Astrocyte of the cerebellum (primary cell): ENCODE measurements at regions not wholly inside any gene's neighbourhood (a gene's known extent, or its start where the extent isn't known, plus 50 kb on each side); places are given as distances from the start of the nearest gene placed in this dataset.

Experiments
- DNase-seq: peaks from one replicate; pipeline ENCODE4 v3.0.0-alpha.2; 2011; ENCODE audit warnings: low read depth
- H3K4me3 ChIP-seq: 2 replicates; pipeline ENCODE4 v1.5.1; 2011; ENCODE audit warnings: mild to moderate bottlenecking, low read depth, low read length, moderate library complexity
- in situ Hi-C: cut with HindIII; loops from 2 replicates; pipeline ENCODE4 v1.10.0; 2017; ENCODE audit warnings: low sequenced_read_pairs
- TF ChIP-seq, protein P1 (sequence below): IDR thresholded peaks from 2 replicates; pipeline ENCODE4 v1.5.1; 2012; ENCODE audit warnings: low read length, low read depth, moderate library complexity, mild to moderate bottlenecking; ENCODE audit errors: missing control alignments

DNA sequence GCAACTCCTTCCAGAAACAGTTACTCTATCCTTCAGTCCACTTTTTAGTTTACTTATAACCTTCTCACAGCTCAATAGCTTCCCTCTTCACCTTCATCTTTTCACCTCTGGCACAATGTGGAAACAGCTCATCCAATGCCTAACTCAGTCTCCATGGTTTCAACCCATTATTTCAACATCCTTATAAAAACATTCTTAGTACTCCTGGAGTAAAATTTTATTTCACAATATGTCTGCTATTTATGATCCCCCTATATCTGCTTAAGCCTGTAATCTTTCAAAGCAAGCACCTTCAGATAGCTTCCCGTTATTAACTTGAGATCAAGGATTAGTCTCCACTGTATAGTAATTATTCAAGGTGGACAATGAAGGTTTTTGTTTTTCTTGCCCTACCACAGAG, 156.3 kb downstream of the GASK1B start:
- no peak overlapping the region for H3K4me3 ChIP-seq
- no peak for DNase-seq
- in situ Hi-C loops = no loop called here
- TF ChIP-seq, protein P1, sequence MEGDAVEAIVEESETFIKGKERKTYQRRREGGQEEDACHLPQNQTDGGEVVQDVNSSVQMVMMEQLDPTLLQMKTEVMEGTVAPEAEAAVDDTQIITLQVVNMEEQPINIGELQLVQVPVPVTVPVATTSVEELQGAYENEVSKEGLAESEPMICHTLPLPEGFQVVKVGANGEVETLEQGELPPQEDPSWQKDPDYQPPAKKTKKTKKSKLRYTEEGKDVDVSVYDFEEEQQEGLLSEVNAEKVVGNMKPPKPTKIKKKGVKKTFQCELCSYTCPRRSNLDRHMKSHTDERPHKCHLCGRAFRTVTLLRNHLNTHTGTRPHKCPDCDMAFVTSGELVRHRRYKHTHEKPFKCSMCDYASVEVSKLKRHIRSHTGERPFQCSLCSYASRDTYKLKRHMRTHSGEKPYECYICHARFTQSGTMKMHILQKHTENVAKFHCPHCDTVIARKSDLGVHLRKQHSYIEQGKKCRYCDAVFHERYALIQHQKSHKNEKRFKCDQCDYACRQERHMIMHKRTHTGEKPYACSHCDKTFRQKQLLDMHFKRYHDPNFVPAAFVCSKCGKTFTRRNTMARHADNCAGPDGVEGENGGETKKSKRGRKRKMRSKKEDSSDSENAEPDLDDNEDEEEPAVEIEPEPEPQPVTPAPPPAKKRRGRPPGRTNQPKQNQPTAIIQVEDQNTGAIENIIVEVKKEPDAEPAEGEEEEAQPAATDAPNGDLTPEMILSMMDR = no peak

DNA sequence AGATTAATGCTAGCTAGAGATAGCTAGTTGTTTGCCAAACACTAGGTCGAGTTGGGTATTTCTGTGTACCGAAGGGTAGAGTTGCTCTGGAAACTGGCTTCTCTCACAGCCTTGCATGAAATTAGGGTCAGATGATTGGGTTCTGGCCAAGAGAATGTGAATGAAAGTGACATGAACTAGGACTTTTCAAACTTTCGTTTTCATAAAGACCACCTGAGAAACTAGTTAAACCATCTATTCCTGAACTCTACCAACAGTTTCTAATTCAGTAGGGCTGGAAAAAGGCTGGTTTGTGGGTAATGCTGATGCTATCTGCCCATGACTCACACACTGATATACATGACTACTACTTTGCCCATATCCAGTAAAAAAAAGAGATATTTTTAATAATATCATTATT, 157.6 kb downstream of the GASK1B start:
- H3K4me3 ChIP-seq = no peak overlapping the region
- DNase-seq = no peak
- in situ Hi-C loops = no loop called here
- TF ChIP-seq, protein P1 = no peak

- no peak for DNase-seq
- no peak overlapping the region for H3K4me3 ChIP-seq
- in situ Hi-C loops = no loop called here
- TF ChIP-seq, protein P1 = no peak
Measured at GRCh38 chr4:158013858-158014257, 159.0 kb downstream of the GASK1B start.

GRCh38 chr4:158010361-158010760, 162.5 kb downstream of the GASK1B start:
- TF ChIP-seq, protein P1 = no peak
- no peak for DNase-seq
- in situ Hi-C loops = no loop called here
- H3K4me3 ChIP-seq = no peak overlapping the region

DNA sequence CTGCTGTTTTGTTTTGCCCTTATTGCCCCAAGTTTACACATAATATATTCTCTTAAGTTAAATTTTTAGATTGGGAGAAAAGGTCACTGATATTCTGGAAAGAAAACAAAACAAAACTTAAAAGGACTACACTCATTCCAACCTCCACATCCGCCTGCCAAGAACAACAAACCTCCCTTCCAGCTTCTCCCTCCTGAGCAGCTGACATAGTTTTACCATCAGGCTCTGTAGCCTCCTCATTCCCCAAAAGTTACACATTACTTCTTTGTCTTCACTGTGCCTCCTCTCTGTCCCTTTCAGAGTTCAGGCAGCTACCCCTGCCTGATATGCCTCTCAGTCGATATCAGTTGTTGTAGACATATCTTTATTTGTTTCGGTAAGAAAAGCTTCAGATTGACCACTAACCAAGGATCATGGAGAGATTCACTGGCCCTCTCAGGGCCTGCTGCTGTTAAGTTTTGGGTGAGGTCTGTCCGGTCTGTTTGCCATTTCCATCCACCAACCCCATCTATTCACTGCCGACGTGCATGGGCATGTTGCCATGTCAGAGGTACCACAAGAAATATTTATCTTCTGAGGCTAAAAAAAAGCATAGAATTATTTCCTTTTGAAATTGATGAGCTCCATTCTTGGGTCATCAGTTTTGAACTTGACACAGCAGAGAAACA, 164.1 kb downstream of the GASK1B start:
- H3K4me3 ChIP-seq = no peak overlapping the region
- TF ChIP-seq, protein P1 = no peak
- DNase-seq = peak; percentile 57
- in situ Hi-C loops = no loop called here

GRCh38 chr4:158007566-158007965, 165.3 kb downstream of the GASK1B start:
- TF ChIP-seq, protein P1 = no peak
- in situ Hi-C loops = no loop called here
- no peak overlapping the region for H3K4me3 ChIP-seq
- no peak for DNase-seq

DNA sequence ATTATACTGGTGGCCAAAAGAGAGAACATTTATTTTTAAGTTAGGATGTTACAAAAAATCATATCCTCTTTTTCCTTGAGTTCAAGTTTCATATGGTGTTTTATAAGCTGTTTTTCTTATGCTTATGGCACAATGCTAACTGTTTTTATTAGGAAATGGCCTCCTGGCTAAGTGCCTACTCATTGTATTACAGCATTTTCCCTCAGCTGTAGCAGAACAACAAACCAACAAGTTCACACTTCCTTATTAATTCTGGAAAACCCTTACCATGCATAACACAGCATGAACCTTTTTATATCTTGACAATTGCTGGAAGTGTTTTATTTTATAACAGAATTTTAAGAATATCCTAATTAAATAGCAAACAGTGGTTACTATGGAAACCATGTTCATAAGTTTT, 165.8 kb downstream of the GASK1B start:
- DNase-seq = no peak
- TF ChIP-seq, protein P1 = no peak
- no peak overlapping the region for H3K4me3 ChIP-seq
- in situ Hi-C loops = no loop called here
